ENCODE measurements at regions not wholly inside any gene's neighbourhood (a gene's known extent, or its start where the extent isn't known, plus 50 kb on each side); places are given as distances from the start of the nearest gene placed in this dataset.

DNA sequence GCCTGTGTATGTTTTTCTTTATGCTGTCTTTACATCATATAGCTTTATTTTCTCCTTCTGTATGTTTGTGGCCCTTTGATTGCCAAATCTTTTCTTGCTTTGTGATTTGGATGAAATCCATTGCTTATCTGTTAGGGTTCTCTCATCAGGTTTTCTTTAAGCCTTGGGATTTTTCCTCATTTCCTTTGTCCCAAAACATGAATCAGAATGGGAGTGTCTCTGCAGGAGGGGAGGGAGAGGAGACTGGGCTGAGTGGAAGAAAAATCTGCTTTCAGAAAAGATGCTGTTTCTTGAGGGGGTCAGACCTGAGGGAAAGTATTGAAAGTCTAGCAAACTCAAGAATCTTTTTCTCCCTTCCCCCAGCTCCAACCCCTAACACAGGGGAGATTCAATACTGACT, 758.0 kb upstream of the MMS22L start:
- H3K27me3 ChIP-seq (ENCODE audit: insufficient read depth, low read length), result peaks cover 51% of the 10 kb centered on the region
- ATAC-seq (no peak), DNase-seq (ENCODE audit: low read depth, low spot score) (no peak)
- no peaks in the 10 kb centered on the region for H3K36me3 ChIP-seq (ENCODE audit: control insufficient read depth in 1 of 2, insufficient read depth in 2 of 2, low read length in 2 of 2)
- no peak overlapping the region for H3K9ac ChIP-seq (ENCODE audit: low read length)
- H3K4me1 ChIP-seq (ENCODE audit: control insufficient read depth in 1 of 2, insufficient read depth in 2 of 2, low read length in 2 of 2), result no peaks in the 10 kb centered on the region
- intact Hi-C loops (cut with micrococcal nuclease), result loop anchor here (2.0 to 10.0 kb wide), 2 partner anchors 544 to 976 kb away; no protein-coding TSS in a partner anchor
- BruUV-seq (replicated peaks), result no TSS peak
- H3K79me2 ChIP-seq (ENCODE audit: insufficient read depth, low read length), result no peaks in the 10 kb centered on the region
- no peaks in the 10 kb centered on the region for H4K20me1 ChIP-seq (ENCODE audit: insufficient read depth)
- CTCF ChIA-PET, result interaction anchor here (0.8 kb wide), 1 partner anchor 14 kb away, joined by 3 read pairs; no protein-coding TSS in a partner anchor
- H3K27ac ChIP-seq (ENCODE audit: low read depth, low read length), result no peak overlapping the region
- H3K9me2 ChIP-seq (ENCODE audit: insufficient read depth), result no peaks in the 10 kb centered on the region
- POLR2A ChIA-PET, result no interaction called here
- H3K4me3 ChIP-seq (replicated peaks in 1 of 2; ENCODE audit: low read depth in 1 of 2, low read length in 2 of 2), result no peak overlapping the region
- RAD21 ChIA-PET (ENCODE audit: low non-redundant PET in 1 of 2, low total read pairs in 2 of 2, uncharacterized antibody in 2 of 2, unreplicated experiment in 2 of 2), result no interaction called here
- TF ChIP-seq TCF7L2 (IDR thresholded peaks at IDR 0.05; ENCODE audit: borderline replicate concordance, extremely low read depth, insufficient read depth, insufficient read length) (no peak), CBX3 (IDR thresholded peaks at IDR 0.05; ENCODE audit: low read depth) (no peak), SP1 (IDR thresholded peaks at IDR 0.05; ENCODE audit: low read depth) (no peak), ZBTB33 (IDR thresholded peaks at IDR 0.05; ENCODE audit: extremely low read depth, insufficient replicate concordance, low read length) (no peak), FOSL1 (IDR thresholded peaks at IDR 0.05; ENCODE audit: low read depth) (no peak), SRF (IDR thresholded peaks at IDR 0.05; ENCODE audit: low read depth) (no peak), CTCF (IDR thresholded peaks at IDR 0.05 in 2 of 3, conservative IDR thresholded peaks at IDR 0.05 in 1 of 3; ENCODE audit: borderline replicate concordance in 1 of 3, insufficient read depth in 1 of 3, low read depth in 2 of 3, low read length in 2 of 3) (no peak), REST (IDR thresholded peaks at IDR 0.05; ENCODE audit: low read depth) (no peak), SIN3A (IDR thresholded peaks at IDR 0.05; ENCODE audit: low read depth) (no peak), ELF1 (IDR thresholded peaks at IDR 0.05; ENCODE audit: borderline replicate concordance, low read depth) (no peak), ZFX (IDR thresholded peaks at IDR 0.05) (no peak), JUND (IDR thresholded peaks at IDR 0.05) (no peak), POLR2AphosphoS5 (IDR thresholded peaks at IDR 0.05; ENCODE audit: low read depth, low read length) (no peak), EZH2phosphoT487 (IDR thresholded peaks at IDR 0.05; ENCODE audit: borderline replicate concordance) (no peak)
- TF ChIP-seq, protein P1, sequence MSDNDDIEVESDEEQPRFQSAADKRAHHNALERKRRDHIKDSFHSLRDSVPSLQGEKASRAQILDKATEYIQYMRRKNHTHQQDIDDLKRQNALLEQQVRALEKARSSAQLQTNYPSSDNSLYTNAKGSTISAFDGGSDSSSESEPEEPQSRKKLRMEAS (IDR thresholded peaks at IDR 0.05), result no peak
- TF ChIP-seq, protein P2, sequence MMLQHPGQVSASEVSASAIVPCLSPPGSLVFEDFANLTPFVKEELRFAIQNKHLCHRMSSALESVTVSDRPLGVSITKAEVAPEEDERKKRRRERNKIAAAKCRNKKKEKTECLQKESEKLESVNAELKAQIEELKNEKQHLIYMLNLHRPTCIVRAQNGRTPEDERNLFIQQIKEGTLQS (IDR thresholded peaks at IDR 0.05), result no peak
- H2AFZ ChIP-seq (ENCODE audit: low read depth, low read length, poor library complexity, severe bottlenecking), result no peak overlapping the region
- no peaks in the 10 kb centered on the region for H3K9me3 ChIP-seq (ENCODE audit: control insufficient read depth in 1 of 2, insufficient read depth in 1 of 2, low read depth in 1 of 2, low read length in 2 of 2)
- H3K4me2 ChIP-seq (ENCODE audit: low read length), result no peak overlapping the region

Data from HCT116 (cell line).